ENCODE measurements at regions not wholly inside any gene's neighbourhood (a gene's known extent, or its start where the extent isn't known, plus 50 kb on each side); places are given as distances from the start of the nearest gene placed in this dataset.

GRCh38 chr11:70862093-70862492, 390.3 kb downstream of the SHANK2 start:
- DNase-seq, result no peak

GRCh38 chr11:70863186-70863585, 389.2 kb downstream of the SHANK2 start:
- DNase-seq, result no peak

- no peak for DNase-seq
These were observed 388.4 kb downstream of the SHANK2 start for GRCh38 chr11:70863993-70864392.

- DNase-seq, result no peak
These were observed 387.0 kb downstream of the SHANK2 start for GRCh38 chr11:70865356-70865755.

GRCh38 chr11:70866834-70867233, 385.5 kb downstream of the SHANK2 start:
- DNase-seq, result no peak

GRCh38 chr11:70867281-70868047, 384.9 kb downstream of the SHANK2 start:
- DNase-seq, result no peak

- no peak for DNase-seq
These were observed 384.0 kb downstream of the SHANK2 start for GRCh38 chr11:70868341-70868885.

- DNase-seq, result no peak
These were observed 383.3 kb downstream of the SHANK2 start for GRCh38 chr11:70869054-70869453.

- DNase-seq, result no peak
These were observed 380.5 kb downstream of the SHANK2 start for GRCh38 chr11:70871881-70872280.

- no peak for DNase-seq
These were observed 380.1 kb downstream of the SHANK2 start for GRCh38 chr11:70872299-70872698.

GRCh38 chr11:70872955-70873735, 379.2 kb downstream of the SHANK2 start:
- no peak for DNase-seq

- DNase-seq, result no peak
These were observed 378.5 kb downstream of the SHANK2 start for GRCh38 chr11:70873736-70874412.

GRCh38 chr11:70876685-70877084, 375.7 kb downstream of the SHANK2 start:
- no peak for DNase-seq

- no peak for DNase-seq
These were observed 375.2 kb downstream of the SHANK2 start for GRCh38 chr11:70877151-70877550.

- DNase-seq, result no peak
These were observed 374.0 kb downstream of the SHANK2 start for GRCh38 chr11:70878366-70878765.

GRCh38 chr11:70879601-70880285, 372.6 kb downstream of the SHANK2 start:
- DNase-seq, result no peak

GRCh38 chr11:70880416-70880815, 372.0 kb downstream of the SHANK2 start:
- DNase-seq, result no peak

GRCh38 chr11:70881948-70882715, 370.2 kb downstream of the SHANK2 start:
- DNase-seq, result no peak

- DNase-seq, result no peak
These were observed 369.7 kb downstream of the SHANK2 start for GRCh38 chr11:70882716-70883085.

- no peak for DNase-seq
These were observed 368.9 kb downstream of the SHANK2 start for GRCh38 chr11:70883323-70883940.

- DNase-seq, result no peak
These were observed 368.3 kb downstream of the SHANK2 start for GRCh38 chr11:70883973-70884623.

Measured in activated gamma-delta T cell (primary cell).